Fibroblast of lung (primary cell): ENCODE measurements at regions not wholly inside any gene's neighbourhood (a gene's known extent, or its start where the extent isn't known, plus 50 kb on each side); places are given as distances from the start of the nearest gene placed in this dataset.
A peak's percentile ranks its signal among the peaks of the same experiment; 100 is the strongest.

Experiments used
- DNase-seq, 2 donors: peaks; one replicate each; pipeline versions ENCODE4 v3.0.0 to v3.0.0-alpha.2; 2010; ENCODE audit warnings: low read depth in 2 of 2
- H2AFZ ChIP-seq: 2 replicates; pipeline ENCODE4 v1.5.1; 2012; ENCODE audit warnings: low read length, control low read depth, inconsistent platforms
- H3K27ac ChIP-seq: 2 replicates; pipeline ENCODE4 v1.5.1; 2011; ENCODE audit warnings: low read length, control low read depth; ENCODE audit not compliant: insufficient read depth
- H3K27me3 ChIP-seq: 2 replicates; pipeline ENCODE4 v1.5.1; 2011; ENCODE audit warnings: mild to moderate bottlenecking, low read length; ENCODE audit not compliant: control insufficient read depth, insufficient read depth
- H3K36me3 ChIP-seq: 2 replicates; pipeline ENCODE4 v1.5.1; 2011; ENCODE audit warnings: low read length; ENCODE audit not compliant: control insufficient read depth, insufficient read depth
- H3K4me1 ChIP-seq: 2 replicates; pipeline ENCODE4 v1.5.1; 2011; ENCODE audit warnings: low read length; ENCODE audit not compliant: control insufficient read depth, insufficient read depth; ENCODE audit errors: extremely low read depth
- H3K4me2 ChIP-seq: 2 replicates; pipeline ENCODE4 v1.5.1; 2011; ENCODE audit warnings: low read length, control low read depth; ENCODE audit not compliant: insufficient read depth; ENCODE audit errors: extremely low read depth
- H3K4me3 ChIP-seq, 4 experiments: fragments of 200-600 bp in 1 of 4; sonication (generic) in 1 of 4; replicated peaks in 1 of 4; 2 replicates each; pipeline ENCODE4 v1.5.1; 2011 to 2016; ENCODE audit warnings: low read length in 4 of 4, low read depth in 3 of 4, mild to moderate bottlenecking in 3 of 4, control low read depth in 2 of 4, inconsistent platforms in 1 of 4, mixed read lengths in 1 of 4; ENCODE audit not compliant: insufficient read depth in 1 of 4; ENCODE audit errors: control extremely low read depth in 1 of 4
- H3K79me2 ChIP-seq: 2 replicates; pipeline ENCODE4 v1.5.1; 2012; ENCODE audit warnings: mild to moderate bottlenecking, low read length, inconsistent platforms; ENCODE audit not compliant: control insufficient read depth, insufficient read depth
- H3K9ac ChIP-seq: 2 replicates; pipeline ENCODE4 v1.5.1; 2011; ENCODE audit warnings: mild to moderate bottlenecking, low read length, control low read depth; ENCODE audit not compliant: insufficient read depth
- H3K9me3 ChIP-seq: 2 replicates; pipeline ENCODE4 v1.5.1; 2012; ENCODE audit warnings: low read depth, low read length; ENCODE audit not compliant: control insufficient read depth, insufficient read depth
- H4K20me1 ChIP-seq: 2 replicates; pipeline ENCODE4 v1.5.1; 2011; ENCODE audit warnings: low read length; ENCODE audit not compliant: control insufficient read depth, insufficient read depth; ENCODE audit errors: extremely low read depth
- EZH2 ChIP-seq: IDR thresholded peaks from 2 replicates; pipeline ENCODE4 v1.5.1; 2012; ENCODE audit warnings: low read length, control low read depth, mild to moderate bottlenecking; ENCODE audit errors: missing control alignments
- TF ChIP-seq, protein P1 (sequence below), 2 donors: IDR thresholded peaks in 1 of 2; conservative IDR thresholded peaks in 1 of 2; 1 replicate in 1 of 2; 2 replicates in 1 of 2; pipeline ENCODE4 v1.5.1; 2011 to 2012; ENCODE audit warnings: low read length in 2 of 2, control low read depth in 1 of 2, inconsistent platforms in 1 of 2, low read depth in 1 of 2, mild to moderate bottlenecking in 1 of 2

DNA sequence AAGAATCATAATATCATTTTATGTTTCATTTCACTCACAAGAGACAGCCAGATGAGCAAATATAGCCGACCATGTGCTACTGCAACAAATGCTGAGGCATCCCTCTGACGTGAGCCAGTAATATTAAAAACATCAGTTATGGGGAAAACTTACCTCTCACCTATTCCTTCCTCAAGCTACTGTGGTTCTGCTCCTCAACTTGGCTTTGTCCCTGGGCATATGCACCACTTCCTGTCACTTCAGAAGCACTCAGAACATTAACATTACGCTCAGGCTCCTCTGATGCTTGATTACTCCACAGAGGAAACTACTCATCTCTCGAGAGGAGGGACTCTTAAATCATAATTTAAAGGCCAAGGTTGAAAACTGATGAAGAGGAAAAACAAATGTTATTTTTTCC lies 457.0 kb upstream of the ALCAM start:
- peak in 1 of 2 donors; percentile 11 for DNase-seq
- H2AFZ ChIP-seq, result peak overlapping the region; percentile 49
- peak overlapping the region; percentile 40 for H3K4me2 ChIP-seq
- TF ChIP-seq, protein P1, sequence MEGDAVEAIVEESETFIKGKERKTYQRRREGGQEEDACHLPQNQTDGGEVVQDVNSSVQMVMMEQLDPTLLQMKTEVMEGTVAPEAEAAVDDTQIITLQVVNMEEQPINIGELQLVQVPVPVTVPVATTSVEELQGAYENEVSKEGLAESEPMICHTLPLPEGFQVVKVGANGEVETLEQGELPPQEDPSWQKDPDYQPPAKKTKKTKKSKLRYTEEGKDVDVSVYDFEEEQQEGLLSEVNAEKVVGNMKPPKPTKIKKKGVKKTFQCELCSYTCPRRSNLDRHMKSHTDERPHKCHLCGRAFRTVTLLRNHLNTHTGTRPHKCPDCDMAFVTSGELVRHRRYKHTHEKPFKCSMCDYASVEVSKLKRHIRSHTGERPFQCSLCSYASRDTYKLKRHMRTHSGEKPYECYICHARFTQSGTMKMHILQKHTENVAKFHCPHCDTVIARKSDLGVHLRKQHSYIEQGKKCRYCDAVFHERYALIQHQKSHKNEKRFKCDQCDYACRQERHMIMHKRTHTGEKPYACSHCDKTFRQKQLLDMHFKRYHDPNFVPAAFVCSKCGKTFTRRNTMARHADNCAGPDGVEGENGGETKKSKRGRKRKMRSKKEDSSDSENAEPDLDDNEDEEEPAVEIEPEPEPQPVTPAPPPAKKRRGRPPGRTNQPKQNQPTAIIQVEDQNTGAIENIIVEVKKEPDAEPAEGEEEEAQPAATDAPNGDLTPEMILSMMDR (conservative IDR thresholded peaks at IDR 0.05 in 1 of 2, IDR thresholded peaks at IDR 0.05 in 1 of 2; ENCODE audit: low read depth in 1 of 2, low read length in 2 of 2), result no peak
- TF ChIP-seq EZH2, result no peak
- H3K36me3 ChIP-seq, result no peaks in the 10 kb centered on the region
- peak overlapping the region; percentile 74 for H3K27ac ChIP-seq
- no peak overlapping the region for H3K9ac ChIP-seq
- H3K27me3 ChIP-seq, result no peaks in the 10 kb centered on the region
- H4K20me1 ChIP-seq, result no peaks in the 10 kb centered on the region
- H3K9me3 ChIP-seq, result no peaks in the 10 kb centered on the region
- no peaks in the 10 kb centered on the region for H3K79me2 ChIP-seq
- peaks cover 11% of the 10 kb centered on the region for H3K4me1 ChIP-seq
- H3K4me3 ChIP-seq, result no peak overlapping the region

DNA sequence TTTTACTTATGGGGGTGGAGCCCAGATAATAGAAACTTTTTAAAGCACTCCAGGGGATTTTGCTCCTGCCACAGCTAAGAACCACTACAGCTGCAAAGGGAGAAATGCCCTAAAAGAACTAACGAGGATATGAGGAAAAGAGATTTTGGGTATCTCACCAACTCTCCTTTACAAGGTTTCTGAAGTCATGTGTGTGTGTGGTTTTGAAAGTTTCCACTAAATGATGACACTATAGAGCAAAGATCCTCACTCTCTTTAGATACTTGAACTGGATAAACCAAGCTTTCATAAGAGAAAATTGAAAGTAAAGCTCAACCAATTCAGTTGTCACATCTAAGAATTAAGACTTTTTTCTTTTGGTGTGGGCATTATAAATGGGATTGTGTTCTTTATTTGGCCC lies 455.3 kb upstream of the ALCAM start:
- TF ChIP-seq, protein P1 (conservative IDR thresholded peaks at IDR 0.05 in 1 of 2, IDR thresholded peaks at IDR 0.05 in 1 of 2; ENCODE audit: low read depth in 1 of 2, low read length in 2 of 2), result no peak
- TF ChIP-seq EZH2, result no peak
- Histone ChIP-seq H3K4me3 (no peak overlapping the region), H2AFZ (peak overlapping the region; percentile 53), H3K27ac (no peak overlapping the region), H3K36me3 (no peaks in the 10 kb centered on the region), H3K9ac (no peak overlapping the region), H4K20me1 (no peaks in the 10 kb centered on the region), H3K79me2 (no peaks in the 10 kb centered on the region), H3K27me3 (no peaks in the 10 kb centered on the region), H3K9me3 (no peaks in the 10 kb centered on the region), H3K4me2 (no peak overlapping the region), H3K4me1 (peaks cover 11% of the 10 kb centered on the region)
- no peak for DNase-seq

DNA sequence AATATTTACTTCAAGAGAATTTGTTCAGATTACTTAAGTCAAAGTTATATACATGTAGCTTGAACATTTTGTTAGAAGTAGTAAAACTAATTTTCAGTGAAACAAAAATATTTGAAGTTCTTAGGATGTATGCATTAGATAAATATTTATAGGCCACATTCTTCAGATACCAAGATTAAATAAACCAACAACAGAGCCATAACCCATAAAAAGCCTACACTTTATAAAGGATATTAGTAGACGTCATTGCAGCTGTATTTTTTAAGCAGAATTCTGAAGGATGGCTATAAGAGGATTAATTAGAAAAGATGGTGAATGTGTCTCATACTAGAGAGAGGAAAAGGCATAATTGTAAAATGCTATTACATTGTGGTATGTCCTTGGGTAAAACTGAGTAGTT lies 449.7 kb upstream of the ALCAM start:
- DNase-seq, result peak in 1 of 2 donors; percentile 37
- H3K27ac ChIP-seq, result no peak overlapping the region
- no peak overlapping the region for H2AFZ ChIP-seq

More for the DNA sequence above, 449.7 kb upstream of the ALCAM start:
- Histone ChIP-seq H4K20me1 (no peaks in the 10 kb centered on the region), H3K4me2 (peak overlapping the region; percentile 29), H3K9me3 (no peaks in the 10 kb centered on the region), H3K36me3 (no peaks in the 10 kb centered on the region), H3K9ac (no peak overlapping the region), H3K4me3 (no peak overlapping the region), H3K79me2 (no peaks in the 10 kb centered on the region), H3K4me1 (no peaks in the 10 kb centered on the region), H3K27me3 (no peaks in the 10 kb centered on the region)
- TF ChIP-seq, protein P1 (conservative IDR thresholded peaks at IDR 0.05 in 1 of 2, IDR thresholded peaks at IDR 0.05 in 1 of 2; ENCODE audit: low read depth in 1 of 2, low read length in 2 of 2), result no peak
- no peak for TF ChIP-seq EZH2
